ENCODE measurements at regions not wholly inside any gene's neighbourhood (a gene's known extent, or its start where the extent isn't known, plus 50 kb on each side); places are given as distances from the start of the nearest gene placed in this dataset.

- no peaks in the 10 kb centered on the region for H3K27me3 ChIP-seq (replicated peaks; ENCODE audit: insufficient read depth)
- intact Hi-C loops (cut with DNase I): no loop called here
- TF ChIP-seq POLR2A (IDR thresholded peaks at IDR 0.05) (no peak), POLR2AphosphoS5 (IDR thresholded peaks at IDR 0.05) (no peak), CTCF (IDR thresholded peaks at IDR 0.05) (no peak)
- H3K4me1 ChIP-seq (replicated peaks): no peaks in the 10 kb centered on the region
- WGBS: 64% methylated on average over 3 of the region's 3 CpGs
- H3K4me3 ChIP-seq: no peak overlapping the region
- no peak overlapping the region for H3K27ac ChIP-seq
- DNase-seq (ENCODE audit: low spot score): no peak
- no peaks in the 10 kb centered on the region for H3K9me3 ChIP-seq
- H3K36me3 ChIP-seq: no peaks in the 10 kb centered on the region
Measured at GRCh38 chr1:163761898-163762297, 440.1 kb downstream of the NUF2 start.

GRCh38 chr1:163766257-163766918 lies 444.6 kb downstream of the NUF2 start:
- Histone ChIP-seq H3K36me3 (no peaks in the 10 kb centered on the region), H3K4me1 (replicated peaks) (no peaks in the 10 kb centered on the region), H3K9me3 (no peaks in the 10 kb centered on the region), H3K27ac (no peak overlapping the region), H3K4me3 (no peak overlapping the region), H3K27me3 (replicated peaks; ENCODE audit: insufficient read depth) (no peaks in the 10 kb centered on the region)
- DNase-seq (ENCODE audit: low spot score): no peak
- 78% methylated on average over 7 of the region's 7 CpGs for WGBS
- intact Hi-C loops (cut with DNase I): no loop called here
- TF ChIP-seq POLR2AphosphoS5 (IDR thresholded peaks at IDR 0.05) (no peak), POLR2A (IDR thresholded peaks at IDR 0.05) (no peak), CTCF (IDR thresholded peaks at IDR 0.05) (no peak)

- Histone ChIP-seq H3K27me3 (replicated peaks; ENCODE audit: insufficient read depth) (no peaks in the 10 kb centered on the region), H3K9me3 (no peaks in the 10 kb centered on the region), H3K27ac (no peak overlapping the region), H3K36me3 (no peaks in the 10 kb centered on the region), H3K4me3 (no peak overlapping the region), H3K4me1 (replicated peaks) (no peaks in the 10 kb centered on the region)
- TF ChIP-seq POLR2A (IDR thresholded peaks at IDR 0.05) (no peak), CTCF (IDR thresholded peaks at IDR 0.05) (no peak), POLR2AphosphoS5 (IDR thresholded peaks at IDR 0.05) (no peak)
- intact Hi-C loops (cut with DNase I): no loop called here
- DNase-seq (ENCODE audit: low spot score): no peak
- 89% methylated on average over 5 of the region's 5 CpGs for WGBS
Measured at GRCh38 chr1:163768576-163768975, 446.8 kb downstream of the NUF2 start.

GRCh38 chr1:163770265-163770664 lies 448.5 kb downstream of the NUF2 start:
- Histone ChIP-seq H3K4me1 (replicated peaks) (no peaks in the 10 kb centered on the region), H3K27me3 (replicated peaks; ENCODE audit: insufficient read depth) (no peaks in the 10 kb centered on the region), H3K9me3 (no peaks in the 10 kb centered on the region), H3K27ac (no peak overlapping the region), H3K36me3 (no peaks in the 10 kb centered on the region), H3K4me3 (no peak overlapping the region)
- DNase-seq (ENCODE audit: low spot score): no peak
- TF ChIP-seq CTCF (IDR thresholded peaks at IDR 0.05): no peak
- no peak for TF ChIP-seq POLR2A (IDR thresholded peaks at IDR 0.05)
- no peak for TF ChIP-seq POLR2AphosphoS5 (IDR thresholded peaks at IDR 0.05)
- intact Hi-C loops (cut with DNase I): no loop called here
- WGBS: 36% methylated on average over 4 of the region's 4 CpGs

- WGBS: 25% methylated on average over 2 of the region's 2 CpGs
- DNase-seq (ENCODE audit: low spot score): no peak
- TF ChIP-seq POLR2A (IDR thresholded peaks at IDR 0.05) (no peak), CTCF (IDR thresholded peaks at IDR 0.05) (no peak), POLR2AphosphoS5 (IDR thresholded peaks at IDR 0.05) (no peak)
Measured at GRCh38 chr1:163771637-163772036, 449.9 kb downstream of the NUF2 start.

More at GRCh38 chr1:163771637-163772036, 449.9 kb downstream of the NUF2 start:
- intact Hi-C loops (cut with DNase I): no loop called here
- no peaks in the 10 kb centered on the region for H3K9me3 ChIP-seq
- H3K27me3 ChIP-seq (replicated peaks; ENCODE audit: insufficient read depth): no peaks in the 10 kb centered on the region
- H3K27ac ChIP-seq: no peak overlapping the region
- no peak overlapping the region for H3K4me3 ChIP-seq
- no peaks in the 10 kb centered on the region for H3K36me3 ChIP-seq
- H3K4me1 ChIP-seq (replicated peaks): no peaks in the 10 kb centered on the region

Measured in prostate gland (tissue), 2 donors.